ENCODE measurements at regions not wholly inside any gene's neighbourhood (a gene's known extent, or its start where the extent isn't known, plus 50 kb on each side); places are given as distances from the start of the nearest gene placed in this dataset.
"Not testable (repeated sequence)": the region's sequence is repeated elsewhere in the genome, so short reads cannot be mapped to it uniquely, and the experiment has no call there.

GRCh38 chr4:131006388-131006787 lies 1910.4 kb downstream of the C4orf33 start:
- no peak for TF ChIP-seq CTCF (conservative IDR thresholded peaks at IDR 0.05)
- no peak overlapping the region for H3K27ac ChIP-seq

- not testable (repeated sequence) for H3K27ac ChIP-seq
Observed at GRCh38 chr4:131011961-131012360, 1916.0 kb downstream of the C4orf33 start.

- H3K27ac ChIP-seq = no peak overlapping the region
- TF ChIP-seq CTCF (conservative IDR thresholded peaks at IDR 0.05) = no peak
Observed at GRCh38 chr4:131013226-131013625, 1917.3 kb downstream of the C4orf33 start.

GRCh38 chr4:131026771-131027170 lies 1930.8 kb downstream of the C4orf33 start:
- no peak for TF ChIP-seq CTCF (conservative IDR thresholded peaks at IDR 0.05)
- no peak overlapping the region for H3K27ac ChIP-seq

GRCh38 chr4:131044368-131044767 lies 1948.4 kb downstream of the C4orf33 start:
- TF ChIP-seq CTCF (conservative IDR thresholded peaks at IDR 0.05) = peak; percentile 40
- peak overlapping the region; percentile 78 for H3K27ac ChIP-seq

- TF ChIP-seq CTCF (conservative IDR thresholded peaks at IDR 0.05) = no peak
Observed at GRCh38 chr4:131046821-131047220, 1950.9 kb downstream of the C4orf33 start.

GRCh38 chr4:131052646-131053045 lies 1956.7 kb downstream of the C4orf33 start:
- no peak for TF ChIP-seq CTCF (conservative IDR thresholded peaks at IDR 0.05)
- no peak overlapping the region for H3K27ac ChIP-seq

More at GRCh38 chr4:131046821-131047220, 1950.9 kb downstream of the C4orf33 start:
- H3K27ac ChIP-seq = no peak overlapping the region

- H3K27ac ChIP-seq = no peak overlapping the region
- no peak for TF ChIP-seq CTCF (conservative IDR thresholded peaks at IDR 0.05)
Observed at GRCh38 chr4:131054489-131055019, 1958.6 kb downstream of the C4orf33 start.

Measured in VCaP (cell line).